ENCODE measurements at regions not wholly inside any gene's neighbourhood (a gene's known extent, or its start where the extent isn't known, plus 50 kb on each side); places are given as distances from the start of the nearest gene placed in this dataset.

GRCh38 chr2:209209943-209210342, 213.9 kb upstream of the MAP2 start:
- Histone ChIP-seq H3K56ac (replicated peaks; ENCODE audit: insufficient read length, low read depth, low read length) (no peak overlapping the region), H3K79me1 (ENCODE audit: low read depth, low read length) (no peaks in the 10 kb centered on the region), H3K27ac (ENCODE audit: low read depth, low read length) (no peak overlapping the region), H3K23me2 (ENCODE audit: low read depth, low read length) (no peaks in the 10 kb centered on the region), H2BK120ac (replicated peaks; ENCODE audit: low read depth, low read length) (no peak overlapping the region), H2AFZ (ENCODE audit: low read length) (no peak overlapping the region), H2BK15ac (ENCODE audit: low read length) (no peak overlapping the region), H3K36me3 (ENCODE audit: control insufficient read depth in 2 of 4, insufficient read depth in 4 of 4, low read length in 3 of 4) (no peaks in the 10 kb centered on the region), H4K8ac (ENCODE audit: extremely low read depth, insufficient read depth, low read length) (no peak overlapping the region), H4K91ac (replicated peaks; ENCODE audit: insufficient read length, low read length) (no peak overlapping the region), H3K4me1 (replicated peaks in 1 of 4; ENCODE audit: control insufficient read depth in 3 of 4, insufficient read depth in 4 of 4, low read length in 3 of 4) (peaks cover 0 to 2% (median 0%) of the 10 kb centered on the region in 4 experiments; a peak in 1 of 7 replicates), H3K4me3 (ENCODE audit: extremely low read depth in 1 of 4, insufficient read depth in 2 of 4, low read depth in 3 of 4, low read length in 4 of 4) (peak overlapping the region in 2 of 4 experiments; percentile 20 to 60; a peak in 2 of 8 replicates), H3K9me3 (ENCODE audit: insufficient read depth in 2 of 2, low read depth in 1 of 2, low read length in 1 of 2) (no peaks in the 10 kb centered on the region), H4K20me1 (replicated peaks in 1 of 2; ENCODE audit: control insufficient read depth in 1 of 2, insufficient read depth in 2 of 2, low read length in 2 of 2) (no peaks in the 10 kb centered on the region), H3K9ac (replicated peaks in 1 of 4; ENCODE audit: extremely low read depth in 1 of 4, low read depth in 3 of 4, low read length in 3 of 4) (no peak overlapping the region), H3K4me2 (ENCODE audit: insufficient read depth in 1 of 2, low read depth in 2 of 2, low read length in 2 of 2) (peak overlapping the region; percentile 65 to 69; a peak in 3 of 4 replicates), H3K27me3 (replicated peaks in 1 of 4; ENCODE audit: control insufficient read depth in 3 of 4, extremely low read depth in 1 of 4, insufficient read depth in 3 of 4, low read length in 3 of 4) (no peaks in the 10 kb centered on the region), H3K23ac (ENCODE audit: insufficient read length) (no peak overlapping the region), H4K5ac (ENCODE audit: insufficient read length, low read depth, low read length) (no peak overlapping the region), H3K18ac (ENCODE audit: extremely low read depth, low read length) (no peak overlapping the region), H3K79me2 (ENCODE audit: control insufficient read depth in 1 of 2, insufficient read depth in 2 of 2, low read length in 2 of 2) (peaks cover 0 to 24% of the 10 kb centered on the region in 2 experiments; a peak in 2 of 4 replicates), H3K14ac (ENCODE audit: insufficient read length) (no peak overlapping the region), H2BK5ac (ENCODE audit: low read depth, low read length) (no peak overlapping the region), H2AK5ac (ENCODE audit: low read depth, low read length) (no peak overlapping the region), H3K4ac (replicated peaks; ENCODE audit: insufficient read length, low read depth, low read length) (no peak overlapping the region), H2BK12ac (ENCODE audit: low read depth, low read length) (no peak overlapping the region), H2BK20ac (ENCODE audit: low read length) (no peak overlapping the region)
- FAIRE-seq, result no peak
- DNase-seq (ENCODE audit: low read depth in 1 of 2, low spot score in 2 of 2), result no peak
- CTCF ChIA-PET (ENCODE audit: partially characterized antibody), result interaction anchor here (0.6 to 2.9 kb wide), 11 partner anchors 9 to 819 kb away, joined by 3 to 13 read pairs (median 3); partner anchors contain the start of gene PTH2R
- POLR2A ChIA-PET (ENCODE audit: partially characterized antibody), result interaction anchor here (0.7 to 3.2 kb wide), 4 partner anchors 95 to 112 kb away, joined by 3 to 16 read pairs (median 6); no protein-coding TSS in a partner anchor
- TF ChIP-seq NANOG (IDR thresholded peaks at IDR 0.05; ENCODE audit: insufficient read depth, low read depth, low read length, poor library complexity, severe bottlenecking) (no peak), RAD21 (IDR thresholded peaks at IDR 0.05 in 1 of 2, conservative IDR thresholded peaks at IDR 0.05 in 1 of 2; ENCODE audit: low read depth in 2 of 2, low read length in 2 of 2) (peak in 1 of 2 experiments; percentile 23; a peak in 3 of 4 replicates), MAX (IDR thresholded peaks at IDR 0.05) (no peak)
- 61% methylated on average over 4 of the region's 4 CpGs; no CpG with 5 or more reads in 1 of the 2 experiments for WGBS, 2 experiments (ENCODE audit: extremely low coverage in 1 of 2, insufficient coverage in 1 of 2, insufficient read length in 1 of 2, insufficient replicate concordance in 2 of 2, low coverage in 1 of 2, low lambda C conversion rate in 2 of 2, missing lambda C conversion rate in 1 of 2)
